ENCODE measurements at regions not wholly inside any gene's neighbourhood (a gene's known extent, or its start where the extent isn't known, plus 50 kb on each side); places are given as distances from the start of the nearest gene placed in this dataset.

DNA sequence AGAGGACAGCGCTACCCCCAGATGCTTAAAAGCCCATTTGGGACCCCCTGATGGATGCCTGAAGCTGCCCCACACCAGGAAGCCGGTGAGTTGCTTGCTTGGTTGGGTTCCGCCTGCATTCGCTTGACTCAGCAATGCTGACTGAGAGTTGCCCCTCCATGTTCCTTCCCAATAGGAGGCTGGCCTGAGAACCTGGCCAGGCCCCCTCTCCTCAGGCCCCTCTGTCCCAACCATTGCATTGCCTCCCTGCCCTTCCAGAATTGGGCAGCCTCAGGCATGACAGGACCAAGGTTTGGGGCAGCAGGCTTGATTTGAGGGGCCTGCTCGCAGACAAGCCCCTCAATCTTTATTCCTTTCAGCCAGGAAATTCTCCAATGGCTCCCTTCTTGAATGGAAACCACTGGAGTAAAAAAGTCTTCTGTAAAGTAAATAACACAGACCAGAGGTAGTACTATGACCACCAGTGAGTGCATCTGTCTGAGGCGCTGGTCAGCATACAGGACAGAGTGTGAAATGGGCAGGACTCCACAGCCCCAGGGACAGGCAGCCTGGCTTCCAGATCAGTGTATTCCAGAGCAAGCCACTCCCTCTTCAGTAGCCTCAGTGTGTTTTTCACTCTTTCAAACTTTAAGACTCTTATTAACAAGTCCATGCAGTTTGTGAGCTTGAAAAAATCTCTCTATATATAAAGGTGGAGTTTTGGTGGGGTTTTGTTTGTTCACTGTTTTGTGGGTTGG, 104.7 kb downstream of the C1QL2 start:
- DNase-seq (ENCODE audit: extremely low read depth in 1 of 11, low read depth in 9 of 11, low spot score in 4 of 11): no peak

DNA sequence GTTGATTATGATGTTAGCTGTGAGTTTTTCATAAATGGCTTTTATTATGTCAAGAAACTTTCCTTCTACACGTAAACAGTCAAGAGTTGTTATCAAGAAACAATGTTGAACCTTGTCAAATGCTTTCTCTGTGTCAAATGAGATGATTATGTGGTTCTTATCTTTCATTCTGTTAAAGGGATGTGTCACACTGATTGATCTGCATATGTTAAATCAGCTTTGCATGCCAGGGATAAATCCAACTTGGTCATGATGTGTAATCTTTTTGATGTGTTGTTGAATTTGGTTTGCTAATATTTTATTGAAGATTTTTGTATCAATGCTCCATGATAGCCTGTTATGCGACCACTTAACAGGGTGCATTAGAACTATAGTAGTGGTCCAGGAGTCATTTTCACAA, 107.3 kb downstream of the C1QL2 start:
- DNase-seq (ENCODE audit: extremely low read depth in 1 of 11, low read depth in 9 of 11, low spot score in 4 of 11): no peak

DNA sequence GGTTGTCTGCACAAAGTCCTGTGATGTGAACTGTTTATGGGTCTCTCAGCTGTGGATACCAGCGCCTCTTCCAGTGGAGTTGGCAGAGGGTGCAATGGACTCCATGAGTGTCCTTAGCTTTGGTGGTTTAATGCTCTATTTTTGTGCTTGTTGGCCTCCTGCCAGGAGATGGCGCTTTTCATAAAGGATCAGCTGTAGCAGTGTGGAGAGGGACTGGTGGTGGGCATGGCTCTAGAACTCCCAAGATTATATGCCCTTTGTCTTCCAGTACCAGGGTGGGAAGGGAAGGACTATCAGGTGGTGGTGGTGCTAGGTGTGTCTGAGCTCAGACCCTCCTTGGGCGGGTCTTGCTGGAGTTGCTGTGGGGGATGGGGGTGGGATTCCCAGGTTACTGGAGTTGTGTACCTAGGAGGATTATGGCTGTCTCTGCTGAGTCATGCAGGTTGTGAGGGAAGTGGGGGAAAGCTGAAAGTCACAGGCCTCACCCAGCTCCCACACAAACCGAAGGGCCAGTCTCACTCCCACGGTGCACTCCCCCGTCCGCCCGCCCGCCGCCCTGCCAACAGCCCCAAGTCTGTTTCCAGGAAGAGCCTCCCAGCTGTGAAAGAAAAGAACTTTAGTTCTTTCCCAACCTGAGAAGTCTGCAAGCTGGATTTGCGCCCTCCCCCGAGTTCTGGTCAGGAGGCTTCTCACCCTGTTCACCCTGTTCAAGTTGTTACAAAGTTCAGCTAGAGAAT, 108.1 kb downstream of the MARCO start:
- DNase-seq (ENCODE audit: extremely low read depth in 1 of 11, low read depth in 9 of 11, low spot score in 4 of 11): peak in 3 of 11 donors; percentile 4 to 23 (median 13)
